ENCODE measurements at regions not wholly inside any gene's neighbourhood (a gene's known extent, or its start where the extent isn't known, plus 50 kb on each side); places are given as distances from the start of the nearest gene placed in this dataset.
"Not testable (repeated sequence)": the region's sequence is repeated elsewhere in the genome, so short reads cannot be mapped to it uniquely, and the experiment has no call there.

GRCh38 chr7:5121256-5121655 is 68.8 kb upstream of the WIPI2 start:
- DNase-seq: not testable (repeated sequence)

- not testable (repeated sequence) for DNase-seq
Observed at GRCh38 chr7:5131238-5131637, 58.8 kb upstream of the WIPI2 start.

GRCh38 chr7:5132539-5132938 is 57.5 kb upstream of the WIPI2 start:
- no peak for DNase-seq

GRCh38 chr7:5139998-5140397 is 50.0 kb upstream of the WIPI2 start:
- peak in 1 of 2 experiments; percentile 3 for DNase-seq
